ENCODE measurements at regions not wholly inside any gene's neighbourhood (a gene's known extent, or its start where the extent isn't known, plus 50 kb on each side); places are given as distances from the start of the nearest gene placed in this dataset.
A peak's percentile ranks its signal among the peaks of the same experiment; 100 is the strongest.

GRCh38 chr12:24759155-24759554, 189.7 kb downstream of the BCAT1 start:
- no peak for ATAC-seq

DNA sequence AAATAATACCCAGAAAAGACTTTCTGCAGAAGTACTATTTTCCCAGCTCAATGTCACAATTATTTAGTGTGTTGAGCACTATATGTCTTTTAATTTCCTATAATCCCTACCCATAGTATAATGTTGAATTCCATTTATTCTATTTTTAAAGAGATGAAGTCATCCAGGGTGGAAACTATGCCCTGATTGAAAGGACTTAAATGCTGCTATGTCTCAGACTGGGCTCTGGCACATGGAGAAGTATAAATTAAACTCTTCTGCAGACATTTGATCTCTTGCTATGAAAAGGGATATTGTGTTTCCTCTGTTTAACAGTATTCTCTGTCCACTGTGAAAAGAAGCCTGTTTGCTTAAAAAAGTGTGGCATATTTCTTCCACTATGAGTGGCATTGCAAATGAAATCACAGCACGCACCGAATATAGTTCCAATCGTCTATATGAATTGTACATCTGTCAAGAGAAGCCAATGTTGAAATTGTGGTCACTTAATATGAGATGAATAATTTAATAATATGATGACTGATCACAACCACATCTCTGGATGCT, 192.3 kb downstream of the BCAT1 start:
- ATAC-seq (no peak), DNase-seq (no peak)

More at GRCh38 chr12:24759155-24759554, 189.7 kb downstream of the BCAT1 start:
- no peak for DNase-seq

GRCh38 chr12:24754690-24755638, 193.9 kb downstream of the BCAT1 start:
- DNase-seq = no peak
- peak; percentile 23 for ATAC-seq

DNA sequence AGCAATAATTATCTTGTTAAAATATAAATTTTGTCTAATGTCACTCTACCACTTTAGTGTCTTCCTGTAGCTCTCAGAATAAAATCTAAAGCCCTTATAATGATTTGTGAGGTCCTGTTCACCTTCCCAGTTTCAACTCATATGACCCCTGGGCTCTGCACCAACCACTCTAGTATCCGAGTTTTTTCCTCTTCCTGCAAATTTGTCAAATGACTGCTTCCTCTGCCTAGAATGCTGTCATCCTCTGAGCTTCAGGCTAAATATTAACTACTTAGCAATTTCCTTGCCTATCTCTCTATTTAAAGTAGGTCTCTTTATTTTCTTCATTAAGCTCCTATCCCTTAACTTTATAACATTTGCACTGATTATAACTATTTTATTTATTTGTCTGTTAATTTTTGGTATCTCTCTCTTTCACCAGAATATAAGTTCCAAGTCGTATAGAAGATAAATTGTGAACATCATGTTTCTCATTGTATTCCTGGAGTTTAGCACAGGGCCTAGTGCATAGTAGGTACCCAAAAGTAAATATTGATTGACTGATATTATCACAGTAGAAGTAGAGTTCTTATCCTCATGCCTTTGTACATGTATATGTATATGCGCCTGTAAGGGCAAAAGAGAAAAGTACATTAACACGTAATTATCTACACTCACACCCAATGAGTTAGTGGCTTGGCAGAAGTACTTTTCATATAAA, 196.0 kb downstream of the BCAT1 start:
- ATAC-seq = no peak
- no peak for DNase-seq

DNA sequence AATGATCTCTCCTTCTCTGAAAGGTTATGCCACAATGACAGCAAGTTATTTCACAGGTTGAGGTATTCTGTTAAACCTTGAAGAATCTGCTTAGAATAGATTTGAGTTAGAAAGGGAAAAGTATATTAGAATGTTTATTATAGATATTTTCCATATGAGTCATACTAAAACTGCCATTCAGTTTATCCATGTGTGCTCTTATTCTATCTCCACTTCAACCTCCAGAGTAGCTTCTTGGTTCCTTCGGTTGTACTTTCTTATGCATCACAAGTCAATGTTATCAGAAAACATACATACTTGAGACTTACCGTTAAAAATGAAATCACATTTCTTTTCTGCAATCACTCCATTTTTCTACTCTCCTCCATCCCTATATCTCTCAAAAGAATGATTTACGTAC, 197.7 kb downstream of the BCAT1 start:
- DNase-seq (no peak), ATAC-seq (no peak)

- ATAC-seq (no peak), DNase-seq (no peak)
Observed at GRCh38 chr12:24750263-24750662, 198.6 kb downstream of the BCAT1 start.

- ATAC-seq = no peak
- DNase-seq = no peak
Observed at GRCh38 chr12:24749171-24749570, 199.7 kb downstream of the BCAT1 start.

DNA sequence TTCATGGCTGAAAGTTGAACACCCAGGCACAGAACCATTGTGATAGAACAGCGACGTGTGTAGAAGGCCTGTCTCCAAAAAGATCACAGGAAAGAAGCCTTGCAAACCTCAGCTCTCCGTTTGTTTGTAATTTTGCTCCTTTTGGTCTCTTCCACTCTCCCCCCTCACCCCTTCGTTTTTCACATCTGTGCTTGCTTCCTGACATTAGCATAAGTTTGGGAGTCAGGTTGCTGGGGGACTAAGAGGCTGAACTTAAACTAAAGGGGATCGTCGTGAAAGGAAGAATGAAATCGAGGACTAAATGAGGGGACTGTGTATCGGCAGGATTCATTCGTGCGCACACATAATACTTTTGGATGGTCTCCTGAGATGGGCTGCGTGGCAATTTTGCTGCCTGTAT, 200.6 kb downstream of the BCAT1 start:
- ATAC-seq (no peak), DNase-seq (no peak)

GRCh38 chr12:24746864-24747263, 202.0 kb downstream of the BCAT1 start:
- ATAC-seq (no peak), DNase-seq (no peak)

GRCh38 chr12:24746006-24746671, 202.8 kb downstream of the BCAT1 start:
- ATAC-seq (no peak), DNase-seq (no peak)

DNA sequence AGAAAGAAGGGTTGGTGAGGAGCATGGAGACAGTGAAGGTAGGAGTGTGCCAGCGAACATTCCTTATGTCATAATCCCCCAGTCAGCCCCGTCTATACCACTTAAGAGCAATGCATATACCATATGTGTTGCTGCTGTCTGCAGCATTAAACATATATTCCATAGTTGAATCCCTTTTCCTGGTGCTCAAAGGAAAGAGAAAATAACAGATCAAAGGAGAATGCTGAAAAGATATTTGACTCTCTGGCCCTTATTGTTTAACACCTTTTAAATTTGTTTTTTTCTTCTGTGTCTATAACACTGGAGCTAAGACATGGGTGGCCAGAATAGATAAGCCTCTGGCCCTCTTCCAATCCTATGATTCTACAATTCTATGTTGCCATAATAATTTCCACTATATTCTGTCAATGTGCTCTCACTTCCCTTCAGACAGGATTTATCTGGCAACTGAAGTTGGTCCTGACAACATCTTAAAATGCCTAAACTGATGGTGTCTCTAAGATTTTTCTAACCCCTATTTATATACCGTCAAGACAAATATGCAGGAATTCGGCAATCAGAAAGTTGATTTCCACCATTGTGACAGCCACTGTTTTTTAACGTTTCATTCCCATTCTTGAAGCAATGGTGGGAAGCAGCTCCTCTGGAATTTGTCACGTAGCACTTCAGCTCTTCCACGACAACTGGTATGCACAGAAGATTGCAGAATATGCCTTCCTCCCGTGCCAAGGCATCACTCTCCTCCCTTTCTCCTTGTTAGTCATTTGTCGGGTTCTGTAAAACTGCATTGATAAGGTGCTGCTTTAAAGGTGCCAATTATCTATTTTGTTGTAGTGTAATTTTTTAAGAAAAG, 204.7 kb downstream of the BCAT1 start:
- no peak for ATAC-seq
- no peak for DNase-seq

GRCh38 chr12:24742378-24742777, 206.5 kb downstream of the BCAT1 start:
- DNase-seq (peak; percentile 33), ATAC-seq (peak; percentile 65)

- DNase-seq (no peak), ATAC-seq (no peak)
Observed at GRCh38 chr12:24741216-24741615, 207.7 kb downstream of the BCAT1 start.

DNA sequence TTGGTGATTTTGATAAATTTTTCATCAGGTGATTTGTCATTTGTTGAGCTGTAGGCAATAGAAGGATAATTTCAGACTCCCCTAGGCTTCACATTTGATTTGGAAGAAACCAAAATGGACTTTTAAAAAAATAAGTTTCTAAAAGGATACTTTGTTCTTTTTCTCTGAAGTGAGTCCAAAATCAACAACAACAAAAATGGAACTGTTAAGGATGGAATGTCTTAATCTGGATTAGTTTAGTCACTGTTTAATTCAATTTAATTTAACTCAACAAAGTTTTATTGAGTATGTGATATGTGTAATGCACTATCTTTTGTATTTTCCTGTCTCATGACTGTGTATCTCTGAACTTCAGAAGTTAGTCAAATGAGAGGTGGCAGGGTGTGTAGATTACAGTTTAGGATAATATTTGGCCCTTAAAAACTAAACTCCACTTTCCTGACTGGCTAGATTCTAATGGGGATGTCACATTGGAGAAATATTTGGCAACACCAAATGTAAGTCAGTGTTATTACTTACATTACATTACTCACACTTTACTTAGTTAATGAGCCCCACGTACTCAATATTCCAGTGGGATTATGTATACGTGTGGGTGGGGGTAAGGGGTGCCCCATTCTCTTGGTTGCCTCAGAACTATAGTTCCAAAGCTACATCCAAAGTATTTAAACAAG, 209.7 kb downstream of the BCAT1 start:
- DNase-seq = no peak
- ATAC-seq = no peak

- ATAC-seq (no peak), DNase-seq (no peak)
Observed at GRCh38 chr12:24738441-24738840, 210.5 kb downstream of the BCAT1 start.

DNA sequence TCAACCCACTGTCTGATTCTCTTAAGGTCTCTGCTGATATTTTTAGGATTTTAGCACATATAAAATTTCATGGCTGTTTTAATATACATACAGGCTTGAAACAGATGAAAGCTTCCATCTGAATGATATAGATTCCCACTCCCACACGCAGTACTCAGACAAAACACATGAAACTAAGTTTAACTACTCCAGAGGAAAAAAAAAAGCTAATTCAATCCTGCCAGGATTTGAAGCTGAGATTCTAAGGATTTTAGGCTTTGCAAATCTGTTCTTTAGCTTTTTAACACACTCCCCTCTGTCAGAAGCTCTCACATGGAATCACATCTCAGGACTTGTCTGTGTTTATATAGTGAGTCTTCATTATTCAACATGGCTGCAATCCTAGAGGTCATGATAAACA, 217.3 kb downstream of the BCAT1 start:
- DNase-seq (no peak), ATAC-seq (no peak)

DNA sequence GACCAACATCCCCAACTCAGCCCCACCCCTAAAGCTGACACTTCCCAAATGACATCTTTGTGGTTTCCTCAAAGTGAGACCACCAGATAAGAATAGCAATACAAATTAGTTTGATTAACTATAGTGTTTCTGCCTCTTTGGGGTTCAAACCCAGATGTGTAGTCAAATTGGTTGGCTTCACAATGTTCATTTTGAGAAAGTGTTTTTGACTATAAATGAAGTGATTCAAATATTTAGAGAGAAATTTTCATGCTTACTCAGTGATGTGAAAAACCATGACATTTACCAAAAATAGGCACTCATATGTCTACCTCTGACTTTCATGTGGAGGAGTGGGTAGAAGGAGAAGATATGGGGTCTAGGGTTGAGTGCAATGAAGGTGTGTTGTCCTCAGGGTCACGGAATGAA, 218.4 kb downstream of the BCAT1 start:
- peak; percentile 92 for ATAC-seq
- DNase-seq = peak; percentile 19

- ATAC-seq = no peak
- no peak for DNase-seq
Observed at GRCh38 chr12:24728826-24729225, 220.1 kb downstream of the BCAT1 start.

- ATAC-seq = no peak
- DNase-seq = no peak
Observed at GRCh38 chr12:24728366-24728765, 220.5 kb downstream of the BCAT1 start.

DNA sequence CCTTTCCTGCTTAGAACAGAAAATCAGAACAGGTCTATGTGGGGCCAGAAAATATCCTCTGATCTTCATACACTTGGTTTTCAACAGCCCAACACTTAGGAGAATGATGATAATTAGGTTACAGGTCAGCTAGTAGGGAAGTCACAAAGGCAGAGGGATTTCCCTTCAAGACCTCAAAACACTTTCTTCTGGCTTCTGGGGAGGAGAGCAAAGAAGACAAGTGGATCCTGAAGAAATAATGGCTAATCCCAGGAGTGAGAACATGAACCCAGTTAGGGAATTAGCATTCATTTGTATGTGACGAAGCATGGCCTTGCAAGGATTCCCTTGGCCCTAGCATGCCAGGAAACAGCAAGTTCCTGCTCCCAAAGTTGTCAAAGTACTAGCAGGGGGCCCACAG, 223.3 kb downstream of the BCAT1 start:
- no peak for DNase-seq
- ATAC-seq = no peak

GRCh38 chr12:24724814-24725213, 224.1 kb downstream of the BCAT1 start:
- DNase-seq (no peak), ATAC-seq (peak; percentile 90)
